GM12878 (cell line): ENCODE measurements at regions not wholly inside any gene's neighbourhood (a gene's known extent, or its start where the extent isn't known, plus 50 kb on each side); places are given as distances from the start of the nearest gene placed in this dataset.

Experiments used
- CEBPB ChIP-seq, 2 experiments: fragments of 150-350 bp in 1 of 2; IDR thresholded peaks; 2 replicates each; pipeline ENCODE4 v1.6.1; 2012 to 2014; ENCODE audit warnings: low read depth in 2 of 2, low read length in 2 of 2, borderline replicate concordance in 1 of 2, inconsistent platforms in 1 of 2
- CTCF ChIP-seq, 3 experiments: IDR thresholded peaks in 2 of 3; conservative IDR thresholded peaks in 1 of 3; 2 replicates each; pipeline ENCODE4 v1.5.1; 2011; ENCODE audit warnings: low read depth in 3 of 3, low read length in 3 of 3, mild to moderate bottlenecking in 3 of 3, control low read depth in 2 of 3, moderate library complexity in 2 of 3, inconsistent platforms in 1 of 3, mixed read lengths in 1 of 3; ENCODE audit not compliant: control insufficient read depth in 2 of 3, insufficient read depth in 1 of 3; ENCODE audit errors: extremely low read depth in 1 of 3
- EP300 ChIP-seq, 2 experiments: fragments of 150-350 bp in 1 of 2; IDR thresholded peaks; 2 replicates each; pipeline ENCODE4 v1.6.1; 2011 to 2012; ENCODE audit warnings: low read depth in 2 of 2, low read length in 2 of 2, borderline replicate concordance in 1 of 2, improper control_type of control experiment in 1 of 2, inconsistent platforms in 1 of 2; ENCODE audit not compliant: control insufficient read depth in 1 of 2
- ETV6 ChIP-seq, 2 experiments: fragments of 450-650 bp in 1 of 2; IDR thresholded peaks in 1 of 2; conservative IDR thresholded peaks in 1 of 2; 2 replicates each; pipeline ENCODE4 v1.6.1; 2014; ENCODE audit warnings: antibody characterized with exemption in 1 of 2, borderline replicate concordance in 1 of 2, low read depth in 1 of 2, mild to moderate bottlenecking in 1 of 2, moderate library complexity in 1 of 2
- HDAC2 ChIP-seq: fragments of 200-600 bp; sonication (generic); IDR thresholded peaks from 2 replicates; pipeline ENCODE4 v1.6.1; 2017
- MYB ChIP-seq: fragments of 150-350 bp; IDR thresholded peaks from 2 replicates; pipeline ENCODE4 v1.6.1; 2014; ENCODE audit warnings: mild to moderate bottlenecking, low read depth, low read length, borderline replicate concordance
- POLR2A ChIP-seq: IDR thresholded peaks from 2 replicates; pipeline ENCODE4 v1.6.1; 2011; ENCODE audit warnings: low read depth, mild to moderate bottlenecking, low read length
- POLR2AphosphoS5 ChIP-seq: IDR thresholded peaks from 2 replicates; pipeline ENCODE4 v1.6.1; 2011; ENCODE audit warnings: mild to moderate bottlenecking, low read length, inconsistent platforms
- RCOR1 ChIP-seq: conservative IDR thresholded peaks from 2 replicates; pipeline ENCODE4 v1.6.1; 2012; ENCODE audit warnings: low read depth, low read length, improper control_type of control experiment
- SMARCA5 ChIP-seq: fragments of 450-650 bp; IDR thresholded peaks from 2 replicates; pipeline ENCODE4 v1.6.1; 2017; ENCODE audit warnings: mild to moderate bottlenecking
- ZZZ3 ChIP-seq: IDR thresholded peaks from 2 replicates; pipeline ENCODE4 v1.6.1; 2011; ENCODE audit warnings: low read depth; ENCODE audit not compliant: control insufficient read depth, insufficient read length

DNA sequence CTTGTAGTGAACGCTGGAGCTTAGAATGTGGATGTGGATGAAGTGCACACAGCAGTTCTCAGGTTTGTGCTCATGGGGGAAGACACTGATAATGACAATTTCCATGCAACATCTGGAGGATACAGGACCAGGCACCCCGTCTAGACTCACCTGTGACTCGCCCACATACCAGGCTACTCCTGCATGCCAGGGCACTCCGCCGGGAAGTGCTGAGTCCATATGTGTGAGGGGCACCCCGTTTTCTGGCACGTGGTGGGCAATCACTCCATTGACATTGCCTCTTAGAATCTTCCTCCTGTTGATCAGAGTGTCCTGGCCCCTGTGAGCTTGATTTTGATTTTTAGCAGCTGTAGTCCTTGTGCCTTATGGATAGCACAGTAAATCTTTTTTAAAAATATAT lies 90.9 kb upstream of the LRPAP1 start:
- TF ChIP-seq MYB (no peak), POLR2AphosphoS5 (no peak), CTCF (IDR thresholded peaks at IDR 0.05 in 2 of 3, conservative IDR thresholded peaks at IDR 0.05 in 1 of 3; ENCODE audit: control insufficient read depth in 2 of 3, extremely low read depth in 1 of 3, insufficient read depth in 1 of 3, low read depth in 3 of 3, low read length in 3 of 3) (no peak), HDAC2 (no peak), POLR2A (no peak), SMARCA5 (no peak), EP300 (IDR thresholded peaks at IDR 0.05; ENCODE audit: borderline replicate concordance in 1 of 2, control insufficient read depth in 1 of 2, low read depth in 2 of 2, low read length in 2 of 2) (no peak), ETV6 (conservative IDR thresholded peaks at IDR 0.05 in 1 of 2, IDR thresholded peaks at IDR 0.05 in 1 of 2; ENCODE audit: borderline replicate concordance in 1 of 2, low read depth in 1 of 2) (no peak), RCOR1 (no peak), ZZZ3 (no peak), CEBPB (IDR thresholded peaks at IDR 0.05; ENCODE audit: borderline replicate concordance in 1 of 2, low read depth in 2 of 2, low read length in 2 of 2) (no peak)
